Transverse colon (tissue), 4 donors: ENCODE measurements at regions not wholly inside any gene's neighbourhood (a gene's known extent, or its start where the extent isn't known, plus 50 kb on each side); places are given as distances from the start of the nearest gene placed in this dataset.

Experiments used
- POLR2A ChIP-seq: fragments of 450-650 bp; IDR thresholded peaks from one replicate; pipeline ENCODE4 v1.6.1; 2016; ENCODE audit warnings: antibody characterized with exemption, mild to moderate bottlenecking, moderate library complexity
- POLR2AphosphoS5 ChIP-seq, 3 donors: sonication (generic); formaldehyde crosslinking; IDR thresholded peaks; one replicate each; pipeline ENCODE4 v1.6.1; 2016; ENCODE audit warnings: antibody characterized with exemption in 3 of 3
- TF ChIP-seq, protein P1 (sequence below), 5 experiments: fragments of 200-600 bp in 3 of 5; fragments of 450-650 bp in 2 of 5; sonication (generic) in 3 of 5; IDR thresholded peaks; 1 replicate in 2 of 5; 2 replicates in 3 of 5; pipeline ENCODE4 v1.5.1; 2016 to 2017; ENCODE audit warnings: antibody characterized with exemption in 5 of 5, inconsistent platforms in 3 of 5, mild to moderate bottlenecking in 2 of 5, moderate library complexity in 1 of 5

DNA sequence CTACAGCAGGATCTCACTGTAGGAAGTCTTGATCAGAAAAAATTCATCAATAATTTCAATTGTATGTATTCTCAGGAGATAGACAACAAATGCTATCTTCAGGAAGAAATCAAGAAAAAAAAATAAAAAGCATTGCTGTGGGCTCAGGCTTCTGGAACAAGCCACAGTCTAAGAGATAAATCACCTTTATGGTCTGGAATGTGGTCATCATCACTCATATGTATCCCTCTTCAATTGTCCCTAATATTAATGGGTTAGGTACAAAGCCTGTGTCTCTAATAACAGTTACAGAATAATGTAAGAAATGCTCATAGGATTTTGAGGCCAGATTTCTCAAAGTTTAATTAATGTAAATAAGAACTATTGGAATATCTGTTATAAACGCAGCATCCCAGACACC is 305.9 kb upstream of the ANO3 start:
- TF ChIP-seq, protein P1, sequence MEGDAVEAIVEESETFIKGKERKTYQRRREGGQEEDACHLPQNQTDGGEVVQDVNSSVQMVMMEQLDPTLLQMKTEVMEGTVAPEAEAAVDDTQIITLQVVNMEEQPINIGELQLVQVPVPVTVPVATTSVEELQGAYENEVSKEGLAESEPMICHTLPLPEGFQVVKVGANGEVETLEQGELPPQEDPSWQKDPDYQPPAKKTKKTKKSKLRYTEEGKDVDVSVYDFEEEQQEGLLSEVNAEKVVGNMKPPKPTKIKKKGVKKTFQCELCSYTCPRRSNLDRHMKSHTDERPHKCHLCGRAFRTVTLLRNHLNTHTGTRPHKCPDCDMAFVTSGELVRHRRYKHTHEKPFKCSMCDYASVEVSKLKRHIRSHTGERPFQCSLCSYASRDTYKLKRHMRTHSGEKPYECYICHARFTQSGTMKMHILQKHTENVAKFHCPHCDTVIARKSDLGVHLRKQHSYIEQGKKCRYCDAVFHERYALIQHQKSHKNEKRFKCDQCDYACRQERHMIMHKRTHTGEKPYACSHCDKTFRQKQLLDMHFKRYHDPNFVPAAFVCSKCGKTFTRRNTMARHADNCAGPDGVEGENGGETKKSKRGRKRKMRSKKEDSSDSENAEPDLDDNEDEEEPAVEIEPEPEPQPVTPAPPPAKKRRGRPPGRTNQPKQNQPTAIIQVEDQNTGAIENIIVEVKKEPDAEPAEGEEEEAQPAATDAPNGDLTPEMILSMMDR (IDR thresholded peaks at IDR 0.05), result no peak
- TF ChIP-seq POLR2AphosphoS5 (IDR thresholded peaks at IDR 0.05), result no peak
- TF ChIP-seq POLR2A, result no peak
